GM12878 (cell line): ENCODE measurements at regions not wholly inside any gene's neighbourhood (a gene's known extent, or its start where the extent isn't known, plus 50 kb on each side); places are given as distances from the start of the nearest gene placed in this dataset.

ENCODE experiments used
- CEBPZ ChIP-seq: fragments of 150-350 bp; IDR thresholded peaks from 2 replicates; pipeline ENCODE4 v1.6.1; 2016; ENCODE audit warnings: low read depth, low read length
- CTCF ChIP-seq, 3 experiments: IDR thresholded peaks in 2 of 3; conservative IDR thresholded peaks in 1 of 3; 2 replicates each; pipeline ENCODE4 v1.5.1; 2011; ENCODE audit warnings: low read depth in 3 of 3, low read length in 3 of 3, mild to moderate bottlenecking in 3 of 3, control low read depth in 2 of 3, moderate library complexity in 2 of 3, inconsistent platforms in 1 of 3, mixed read lengths in 1 of 3; ENCODE audit not compliant: control insufficient read depth in 2 of 3, insufficient read depth in 1 of 3; ENCODE audit errors: extremely low read depth in 1 of 3
- E2F4 ChIP-seq: IDR thresholded peaks from 2 replicates; pipeline ENCODE4 v1.6.1; 2012; ENCODE audit warnings: low read depth, low read length, improper control_type of control experiment
- EP300 ChIP-seq, 2 experiments: fragments of 150-350 bp in 1 of 2; IDR thresholded peaks; 2 replicates each; pipeline ENCODE4 v1.6.1; 2011 to 2012; ENCODE audit warnings: low read depth in 2 of 2, low read length in 2 of 2, borderline replicate concordance in 1 of 2, improper control_type of control experiment in 1 of 2, inconsistent platforms in 1 of 2; ENCODE audit not compliant: control insufficient read depth in 1 of 2
- EZH2 ChIP-seq: IDR thresholded peaks from 2 replicates; pipeline ENCODE4 v1.6.1; 2012; ENCODE audit warnings: low read depth, mild to moderate bottlenecking, control low read depth, inconsistent platforms, low read length, borderline replicate concordance; ENCODE audit not compliant: control insufficient read depth
- KDM1A ChIP-seq: fragments of 200-600 bp; sonication (generic); IDR thresholded peaks from 2 replicates; pipeline ENCODE4 v1.6.1; 2016; ENCODE audit warnings: borderline replicate concordance
- MAX ChIP-seq: IDR thresholded peaks from 2 replicates; pipeline ENCODE4 v1.6.1; 2012; ENCODE audit warnings: low read depth, low read length, improper control_type of control experiment
- MEF2A ChIP-seq: IDR thresholded peaks from 2 replicates; pipeline ENCODE4 v1.6.1; 2011; ENCODE audit warnings: low read depth, mild to moderate bottlenecking, low read length, moderate library complexity; ENCODE audit not compliant: insufficient read depth
- MXI1 ChIP-seq: fragments of 150-350 bp; IDR thresholded peaks from 2 replicates; pipeline ENCODE4 v1.6.1; 2011; ENCODE audit warnings: low read depth, mild to moderate bottlenecking, inconsistent platforms, low read length, improper control_type of control experiment
- POLR2A ChIP-seq: IDR thresholded peaks from 2 replicates; pipeline ENCODE4 v1.6.1; 2011; ENCODE audit warnings: low read depth, mild to moderate bottlenecking, low read length
- RAD51 ChIP-seq: fragments of 450-650 bp; IDR thresholded peaks from 2 replicates; pipeline ENCODE4 v1.6.1; 2016; ENCODE audit warnings: moderate library complexity, mild to moderate bottlenecking, inconsistent platforms
- YY1 ChIP-seq: IDR thresholded peaks from 2 replicates; pipeline ENCODE4 v1.6.1; 2011; ENCODE audit warnings: low read depth, mild to moderate bottlenecking, low read length
- ZBTB11 ChIP-seq: fragments of 450-650 bp; formaldehyde crosslinking; IDR thresholded peaks from 2 replicates; pipeline ENCODE4 v1.5.0; 2022; ENCODE audit warnings: mild to moderate bottlenecking, missing genetic modification characterization

GRCh38 chr7:15985587-15986384, 299.3 kb upstream of the MEOX2 start:
- TF ChIP-seq YY1 (no peak), MEF2A (no peak), CTCF (IDR thresholded peaks at IDR 0.05 in 2 of 3, conservative IDR thresholded peaks at IDR 0.05 in 1 of 3; ENCODE audit: control insufficient read depth in 2 of 3, extremely low read depth in 1 of 3, insufficient read depth in 1 of 3, low read depth in 3 of 3, low read length in 3 of 3) (no peak), E2F4 (no peak), EZH2 (no peak), POLR2A (no peak), KDM1A (no peak), RAD51 (no peak), CEBPZ (no peak), MXI1 (no peak), EP300 (IDR thresholded peaks at IDR 0.05; ENCODE audit: borderline replicate concordance in 1 of 2, control insufficient read depth in 1 of 2, low read depth in 2 of 2, low read length in 2 of 2) (no peak), MAX (no peak), ZBTB11 (CRISPR knock-in tag) (no peak)
